ENCODE measurements at regions not wholly inside any gene's neighbourhood (a gene's known extent, or its start where the extent isn't known, plus 50 kb on each side); places are given as distances from the start of the nearest gene placed in this dataset.

- CTCF ChIA-PET = no interaction called here
- H3K4me3 Mint-ChIP-seq = no peak overlapping the region
- H3K36me3 Mint-ChIP-seq = no peaks in the 10 kb centered on the region
- H3K27me3 Mint-ChIP-seq = no peaks in the 10 kb centered on the region
- no peak overlapping the region for H3K27ac Mint-ChIP-seq
- POLR2A ChIA-PET = interaction anchor here (0.6 kb wide), 1 partner anchor 302 kb away, joined by 5 read pairs; no protein-coding TSS in a partner anchor
- H3K4me1 Mint-ChIP-seq (ENCODE audit: low read depth) = no peaks in the 10 kb centered on the region
- DNase-seq = no peak
- no peaks in the 10 kb centered on the region for H3K9me3 Mint-ChIP-seq
- intact Hi-C loops (cut with micrococcal nuclease) = no loop called here
Measured at GRCh38 chr14:58881433-58881832, 243.7 kb downstream of the DACT1 start.

GRCh38 chr14:58882577-58883018, 244.8 kb downstream of the DACT1 start:
- intact Hi-C loops (cut with micrococcal nuclease) = no loop called here
- H3K4me3 Mint-ChIP-seq = no peak overlapping the region
- CTCF ChIA-PET = no interaction called here
- no peaks in the 10 kb centered on the region for H3K36me3 Mint-ChIP-seq
- POLR2A ChIA-PET = no interaction called here
- H3K27ac Mint-ChIP-seq = no peak overlapping the region
- no peaks in the 10 kb centered on the region for H3K4me1 Mint-ChIP-seq (ENCODE audit: low read depth)
- no peaks in the 10 kb centered on the region for H3K9me3 Mint-ChIP-seq
- no peak for DNase-seq
- H3K27me3 Mint-ChIP-seq = no peaks in the 10 kb centered on the region

GRCh38 chr14:58884442-58884841, 246.7 kb downstream of the DACT1 start:
- Mint-ChIP-seq H3K4me1 (ENCODE audit: low read depth) (no peaks in the 10 kb centered on the region), H3K27me3 (no peaks in the 10 kb centered on the region), H3K9me3 (no peaks in the 10 kb centered on the region), H3K4me3 (no peak overlapping the region), H3K36me3 (no peaks in the 10 kb centered on the region), H3K27ac (no peak overlapping the region)
- CTCF ChIA-PET = no interaction called here
- intact Hi-C loops (cut with micrococcal nuclease) = no loop called here
- POLR2A ChIA-PET = no interaction called here
- no peak for DNase-seq

GRCh38 chr14:58887931-58888330, 250.2 kb downstream of the DACT1 start:
- POLR2A ChIA-PET = no interaction called here
- Mint-ChIP-seq H3K9me3 (no peaks in the 10 kb centered on the region), H3K4me1 (ENCODE audit: low read depth) (no peaks in the 10 kb centered on the region), H3K27ac (no peak overlapping the region), H3K4me3 (no peak overlapping the region), H3K27me3 (no peaks in the 10 kb centered on the region), H3K36me3 (no peaks in the 10 kb centered on the region)
- CTCF ChIA-PET = no interaction called here
- no peak for DNase-seq
- intact Hi-C loops (cut with micrococcal nuclease) = no loop called here

- H3K4me1 Mint-ChIP-seq (ENCODE audit: low read depth) = no peaks in the 10 kb centered on the region
- intact Hi-C loops (cut with micrococcal nuclease) = no loop called here
- no peak for DNase-seq
- H3K4me3 Mint-ChIP-seq = no peak overlapping the region
- H3K27ac Mint-ChIP-seq = no peak overlapping the region
- no peaks in the 10 kb centered on the region for H3K9me3 Mint-ChIP-seq
- CTCF ChIA-PET = no interaction called here
- no peaks in the 10 kb centered on the region for H3K36me3 Mint-ChIP-seq
- H3K27me3 Mint-ChIP-seq = peaks cover 2% of the 10 kb centered on the region
- POLR2A ChIA-PET = no interaction called here
Measured at GRCh38 chr14:58898655-58899316, 261.0 kb downstream of the DACT1 start.

GRCh38 chr14:58899317-58899713, 261.6 kb downstream of the DACT1 start:
- peaks cover 4% of the 10 kb centered on the region for H3K27me3 Mint-ChIP-seq
- ChIA-PET POLR2A (no interaction called here), CTCF (no interaction called here)
- no peaks in the 10 kb centered on the region for H3K9me3 Mint-ChIP-seq
- H3K4me3 Mint-ChIP-seq = no peak overlapping the region
- DNase-seq = no peak
- H3K4me1 Mint-ChIP-seq (ENCODE audit: low read depth) = no peaks in the 10 kb centered on the region
- H3K36me3 Mint-ChIP-seq = no peaks in the 10 kb centered on the region
- H3K27ac Mint-ChIP-seq = no peak overlapping the region
- intact Hi-C loops (cut with micrococcal nuclease) = no loop called here

GRCh38 chr14:58901826-58902225, 264.1 kb downstream of the DACT1 start:
- CTCF ChIA-PET = no interaction called here
- no peaks in the 10 kb centered on the region for H3K9me3 Mint-ChIP-seq
- H3K36me3 Mint-ChIP-seq = no peaks in the 10 kb centered on the region

GRCh38 chr14:58904776-58905175, 267.0 kb downstream of the DACT1 start:
- CTCF ChIA-PET = no interaction called here

More at GRCh38 chr14:58901826-58902225, 264.1 kb downstream of the DACT1 start:
- H3K27ac Mint-ChIP-seq = no peak overlapping the region
- POLR2A ChIA-PET = no interaction called here
- peaks cover 4% of the 10 kb centered on the region for H3K27me3 Mint-ChIP-seq
- no peak for DNase-seq
- no peak overlapping the region for H3K4me3 Mint-ChIP-seq
- intact Hi-C loops (cut with micrococcal nuclease) = no loop called here
- H3K4me1 Mint-ChIP-seq (ENCODE audit: low read depth) = no peaks in the 10 kb centered on the region

GRCh38 chr14:58907803-58908202, 270.0 kb downstream of the DACT1 start:
- Mint-ChIP-seq H3K27ac (no peak overlapping the region), H3K9me3 (no peaks in the 10 kb centered on the region), H3K27me3 (peaks cover 2% of the 10 kb centered on the region), H3K36me3 (no peaks in the 10 kb centered on the region), H3K4me1 (ENCODE audit: low read depth) (no peaks in the 10 kb centered on the region), H3K4me3 (no peak overlapping the region)
- ChIA-PET POLR2A (no interaction called here), CTCF (no interaction called here)
- intact Hi-C loops (cut with micrococcal nuclease) = no loop called here
- DNase-seq = no peak

More at GRCh38 chr14:58904776-58905175, 267.0 kb downstream of the DACT1 start:
- Mint-ChIP-seq H3K36me3 (no peaks in the 10 kb centered on the region), H3K4me1 (ENCODE audit: low read depth) (no peaks in the 10 kb centered on the region), H3K4me3 (no peak overlapping the region), H3K27ac (no peak overlapping the region), H3K9me3 (no peaks in the 10 kb centered on the region), H3K27me3 (peaks cover 4% of the 10 kb centered on the region)
- no peak for DNase-seq
- POLR2A ChIA-PET = interaction anchor here (0.7 kb wide), 1 partner anchor 15 kb away, joined by 3 read pairs; no protein-coding TSS in a partner anchor
- intact Hi-C loops (cut with micrococcal nuclease) = no loop called here

- Mint-ChIP-seq H3K4me3 (no peak overlapping the region), H3K36me3 (no peaks in the 10 kb centered on the region), H3K4me1 (ENCODE audit: low read depth) (no peaks in the 10 kb centered on the region), H3K27me3 (no peaks in the 10 kb centered on the region), H3K9me3 (no peaks in the 10 kb centered on the region), H3K27ac (no peak overlapping the region)
- no peak for DNase-seq
- ChIA-PET POLR2A (no interaction called here), CTCF (no interaction called here)
- intact Hi-C loops (cut with micrococcal nuclease) = no loop called here
Measured at GRCh38 chr14:58912287-58912686, 274.5 kb downstream of the DACT1 start.

GRCh38 chr14:58912799-58913432, 275.2 kb downstream of the DACT1 start:
- Mint-ChIP-seq H3K4me1 (ENCODE audit: low read depth) (no peaks in the 10 kb centered on the region), H3K9me3 (no peaks in the 10 kb centered on the region), H3K27me3 (no peaks in the 10 kb centered on the region), H3K27ac (no peak overlapping the region), H3K4me3 (no peak overlapping the region), H3K36me3 (no peaks in the 10 kb centered on the region)
- no peak for DNase-seq
- intact Hi-C loops (cut with micrococcal nuclease) = no loop called here
- ChIA-PET CTCF (no interaction called here), POLR2A (no interaction called here)

GRCh38 chr14:58914279-58914855, 274.1 kb upstream of the DAAM1 start:
- no peak for DNase-seq
- H3K27ac Mint-ChIP-seq = no peak overlapping the region
- ChIA-PET POLR2A (no interaction called here), CTCF (no interaction called here)
- H3K4me1 Mint-ChIP-seq (ENCODE audit: low read depth) = no peaks in the 10 kb centered on the region
- peaks cover 6% of the 10 kb centered on the region for H3K27me3 Mint-ChIP-seq
- H3K4me3 Mint-ChIP-seq = no peak overlapping the region
- intact Hi-C loops (cut with micrococcal nuclease) = no loop called here
- no peaks in the 10 kb centered on the region for H3K36me3 Mint-ChIP-seq
- no peaks in the 10 kb centered on the region for H3K9me3 Mint-ChIP-seq

- POLR2A ChIA-PET = no interaction called here
- peaks cover 6% of the 10 kb centered on the region for H3K27me3 Mint-ChIP-seq
- no peaks in the 10 kb centered on the region for H3K9me3 Mint-ChIP-seq
- intact Hi-C loops (cut with micrococcal nuclease) = no loop called here
- CTCF ChIA-PET = no interaction called here
- no peak for DNase-seq
- H3K4me3 Mint-ChIP-seq = no peak overlapping the region
- H3K4me1 Mint-ChIP-seq (ENCODE audit: low read depth) = no peaks in the 10 kb centered on the region
- no peaks in the 10 kb centered on the region for H3K36me3 Mint-ChIP-seq
- H3K27ac Mint-ChIP-seq = no peak overlapping the region
Measured at GRCh38 chr14:58915646-58916045, 272.8 kb upstream of the DAAM1 start.
